ENCODE measurements at regions not wholly inside any gene's neighbourhood (a gene's known extent, or its start where the extent isn't known, plus 50 kb on each side); places are given as distances from the start of the nearest gene placed in this dataset.

DNA sequence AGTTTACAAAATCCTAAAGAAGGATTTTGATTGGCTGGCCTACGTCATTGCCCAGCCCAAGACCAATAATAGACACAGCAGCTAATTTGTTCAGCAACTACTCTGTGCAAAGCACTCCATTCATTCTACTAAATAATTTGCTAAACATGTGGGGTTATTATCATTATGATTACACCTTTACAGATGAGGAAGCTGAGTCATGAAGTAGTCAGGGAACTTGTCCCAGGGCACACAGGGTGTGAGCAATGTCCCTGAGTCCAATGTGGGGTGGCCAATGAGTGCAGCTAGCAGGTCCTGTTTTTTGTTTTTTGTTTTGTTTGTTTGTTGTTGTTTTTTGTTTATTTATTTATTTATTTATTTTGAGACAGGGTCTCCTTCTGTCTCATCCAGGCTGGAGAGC lies 183.6 kb downstream of the ABHD5 start:
- H3K9me3 ChIP-seq (ENCODE audit: control insufficient read depth, insufficient read depth, low read length), result no peaks in the 10 kb centered on the region
- H3K4me3 ChIP-seq (ENCODE audit: low read length), result no peak overlapping the region
- DNase-seq (ENCODE audit: low read depth, low spot score), result no peak
- H3K27me3 ChIP-seq (ENCODE audit: control insufficient read depth, insufficient read depth, low read length), result no peaks in the 10 kb centered on the region
- peaks cover 5% of the 10 kb centered on the region for H3K4me1 ChIP-seq (ENCODE audit: control insufficient read depth, insufficient read depth, low read length)
- no CpG with 5 or more reads among the region's 1 CpG for WGBS (ENCODE audit: insufficient coverage, insufficient read length)
- H3K36me3 ChIP-seq (ENCODE audit: control insufficient read depth, insufficient read depth, low read length), result no peaks in the 10 kb centered on the region
- no peak overlapping the region for H3K27ac ChIP-seq (ENCODE audit: low read length)

- no peaks in the 10 kb centered on the region for H3K27me3 ChIP-seq (ENCODE audit: control insufficient read depth, insufficient read depth, low read length)
- H3K36me3 ChIP-seq (ENCODE audit: control insufficient read depth, insufficient read depth, low read length), result no peaks in the 10 kb centered on the region
- no peak overlapping the region for H3K27ac ChIP-seq (ENCODE audit: low read length)
- no peak overlapping the region for H3K4me3 ChIP-seq (ENCODE audit: low read length)
- no peak for DNase-seq (ENCODE audit: low read depth, low spot score)
- no peaks in the 10 kb centered on the region for H3K9me3 ChIP-seq (ENCODE audit: control insufficient read depth, insufficient read depth, low read length)
- peaks cover 5% of the 10 kb centered on the region for H3K4me1 ChIP-seq (ENCODE audit: control insufficient read depth, insufficient read depth, low read length)
- no CpG with 5 or more reads among the region's 1 CpG for WGBS (ENCODE audit: insufficient coverage, insufficient read length)
Measured at GRCh38 chr3:43874731-43875130, 184.0 kb downstream of the ABHD5 start.

DNA sequence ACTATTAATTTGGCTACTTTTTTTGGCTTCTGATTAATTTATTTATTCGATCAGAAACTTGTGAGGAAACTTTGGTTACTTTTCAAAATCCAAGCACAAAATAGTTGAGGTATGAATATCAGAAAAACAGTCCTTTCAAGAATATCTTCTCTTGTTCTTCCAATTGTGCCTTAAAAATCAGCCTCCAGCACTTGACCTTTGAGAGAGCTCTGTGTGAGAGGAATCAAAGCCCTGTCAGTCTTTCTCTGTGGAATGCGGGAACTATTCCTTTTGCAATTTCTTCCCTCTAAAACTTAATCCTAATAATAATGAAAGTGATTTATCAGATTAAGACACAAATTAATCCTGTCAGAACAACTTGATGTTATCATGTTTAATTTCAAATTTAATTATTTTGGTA lies 185.9 kb downstream of the ABHD5 start:
- H3K36me3 ChIP-seq (ENCODE audit: control insufficient read depth, insufficient read depth, low read length), result no peaks in the 10 kb centered on the region
- WGBS (ENCODE audit: insufficient coverage, insufficient read length), result no CpG with 5 or more reads among the region's 2 CpGs
- peaks cover 5% of the 10 kb centered on the region for H3K4me1 ChIP-seq (ENCODE audit: control insufficient read depth, insufficient read depth, low read length)
- H3K27ac ChIP-seq (ENCODE audit: low read length), result no peak overlapping the region
- no peak for DNase-seq (ENCODE audit: low read depth, low spot score)
- H3K9me3 ChIP-seq (ENCODE audit: control insufficient read depth, insufficient read depth, low read length), result no peaks in the 10 kb centered on the region
- no peaks in the 10 kb centered on the region for H3K27me3 ChIP-seq (ENCODE audit: control insufficient read depth, insufficient read depth, low read length)
- H3K4me3 ChIP-seq (ENCODE audit: low read length), result no peak overlapping the region

- Histone ChIP-seq H3K27me3 (ENCODE audit: control insufficient read depth, insufficient read depth, low read length) (no peaks in the 10 kb centered on the region), H3K4me1 (ENCODE audit: control insufficient read depth, insufficient read depth, low read length) (peaks cover 1% of the 10 kb centered on the region), H3K27ac (ENCODE audit: low read length) (no peak overlapping the region), H3K4me3 (ENCODE audit: low read length) (no peak overlapping the region), H3K9me3 (ENCODE audit: control insufficient read depth, insufficient read depth, low read length) (no peaks in the 10 kb centered on the region), H3K36me3 (ENCODE audit: control insufficient read depth, insufficient read depth, low read length) (no peaks in the 10 kb centered on the region)
- DNase-seq (ENCODE audit: low read depth, low spot score), result peak; percentile 77
- no CpG with 5 or more reads among the region's 4 CpGs for WGBS (ENCODE audit: insufficient coverage, insufficient read length)
Measured at GRCh38 chr3:43879166-43879565, 188.4 kb downstream of the ABHD5 start.

DNA sequence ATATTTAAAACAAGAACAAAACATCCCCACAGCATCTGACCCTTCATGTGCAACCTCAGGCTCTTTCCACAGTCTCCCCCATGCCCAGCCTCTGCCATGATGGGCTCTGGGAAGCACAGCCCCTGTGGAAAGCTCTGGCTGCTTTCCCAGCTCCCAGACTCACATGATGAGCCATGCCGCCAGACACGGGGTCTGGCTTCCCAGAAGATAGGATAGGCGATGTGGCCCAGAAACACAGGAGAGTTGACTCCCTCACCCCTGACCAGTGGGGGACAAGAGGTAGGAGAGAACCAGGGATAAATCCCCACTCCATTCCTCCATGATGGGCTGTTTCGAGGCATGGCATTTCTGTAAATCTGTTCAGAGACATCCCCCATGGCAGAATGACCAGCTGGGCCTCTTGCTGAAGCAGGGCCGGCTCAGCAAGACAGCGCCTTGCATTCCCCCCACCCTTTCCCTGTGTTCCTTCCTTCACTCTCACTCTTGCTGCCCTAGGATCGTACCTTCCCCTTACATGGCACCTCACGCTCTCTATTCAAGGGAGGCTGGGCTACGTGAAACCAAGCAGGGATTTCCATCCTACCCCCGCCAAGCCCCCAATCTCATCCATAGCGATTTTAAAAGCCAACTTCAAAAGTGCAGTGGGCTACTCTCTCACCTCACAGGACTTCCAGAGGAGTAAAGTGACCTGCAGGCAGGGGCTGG lies 192.4 kb downstream of the ABHD5 start:
- WGBS (ENCODE audit: insufficient coverage, insufficient read length), result no CpG with 5 or more reads among the region's 11 CpGs
- H3K4me1 ChIP-seq (ENCODE audit: control insufficient read depth, insufficient read depth, low read length), result no peaks in the 10 kb centered on the region
- DNase-seq (ENCODE audit: low read depth, low spot score), result no peak
- H3K4me3 ChIP-seq (ENCODE audit: low read length), result no peak overlapping the region
- H3K9me3 ChIP-seq (ENCODE audit: control insufficient read depth, insufficient read depth, low read length), result no peaks in the 10 kb centered on the region
- no peaks in the 10 kb centered on the region for H3K27me3 ChIP-seq (ENCODE audit: control insufficient read depth, insufficient read depth, low read length)
- H3K27ac ChIP-seq (ENCODE audit: low read length), result no peak overlapping the region
- H3K36me3 ChIP-seq (ENCODE audit: control insufficient read depth, insufficient read depth, low read length), result no peaks in the 10 kb centered on the region

GRCh38 chr3:43883729-43884396 lies 193.1 kb downstream of the ABHD5 start:
- no peak for DNase-seq (ENCODE audit: low read depth, low spot score)
- Histone ChIP-seq H3K9me3 (ENCODE audit: control insufficient read depth, insufficient read depth, low read length) (no peaks in the 10 kb centered on the region), H3K4me1 (ENCODE audit: control insufficient read depth, insufficient read depth, low read length) (no peaks in the 10 kb centered on the region), H3K36me3 (ENCODE audit: control insufficient read depth, insufficient read depth, low read length) (no peaks in the 10 kb centered on the region), H3K27me3 (ENCODE audit: control insufficient read depth, insufficient read depth, low read length) (no peaks in the 10 kb centered on the region), H3K4me3 (ENCODE audit: low read length) (no peak overlapping the region), H3K27ac (ENCODE audit: low read length) (no peak overlapping the region)
- WGBS (ENCODE audit: insufficient coverage, insufficient read length), result no CpG with 5 or more reads among the region's 10 CpGs

DNA sequence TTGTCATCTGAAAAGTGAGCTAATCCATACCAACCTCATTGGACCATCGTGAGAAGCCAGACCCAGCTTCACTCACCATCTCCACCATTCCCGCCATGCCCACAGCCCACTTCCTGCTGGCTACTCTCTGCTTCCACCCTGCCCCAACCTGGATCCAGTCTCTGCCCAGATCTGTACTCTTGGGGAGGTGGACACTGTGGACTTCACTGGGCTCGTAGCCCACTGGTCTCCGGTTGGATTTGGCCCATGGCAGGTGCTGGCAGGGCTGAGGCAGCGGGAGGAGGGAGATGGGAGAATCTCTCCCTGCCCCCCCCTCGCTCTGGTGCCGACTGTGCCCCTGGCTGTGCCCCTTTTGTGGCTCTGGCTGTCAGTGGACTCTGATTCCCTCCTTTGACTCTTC lies 193.8 kb downstream of the ABHD5 start:
- WGBS (ENCODE audit: insufficient coverage, insufficient read length), result no CpG with 5 or more reads among the region's 7 CpGs
- Histone ChIP-seq H3K36me3 (ENCODE audit: control insufficient read depth, insufficient read depth, low read length) (no peaks in the 10 kb centered on the region), H3K4me3 (ENCODE audit: low read length) (no peak overlapping the region), H3K9me3 (ENCODE audit: control insufficient read depth, insufficient read depth, low read length) (no peaks in the 10 kb centered on the region), H3K27ac (ENCODE audit: low read length) (no peak overlapping the region), H3K4me1 (ENCODE audit: control insufficient read depth, insufficient read depth, low read length) (no peaks in the 10 kb centered on the region), H3K27me3 (ENCODE audit: control insufficient read depth, insufficient read depth, low read length) (no peaks in the 10 kb centered on the region)
- no peak for DNase-seq (ENCODE audit: low read depth, low spot score)

GRCh38 chr3:43885908-43886618 lies 195.3 kb downstream of the ABHD5 start:
- Histone ChIP-seq H3K4me1 (ENCODE audit: control insufficient read depth, insufficient read depth, low read length) (no peaks in the 10 kb centered on the region), H3K36me3 (ENCODE audit: control insufficient read depth, insufficient read depth, low read length) (no peaks in the 10 kb centered on the region), H3K27me3 (ENCODE audit: control insufficient read depth, insufficient read depth, low read length) (no peaks in the 10 kb centered on the region), H3K4me3 (ENCODE audit: low read length) (no peak overlapping the region), H3K9me3 (ENCODE audit: control insufficient read depth, insufficient read depth, low read length) (no peaks in the 10 kb centered on the region), H3K27ac (ENCODE audit: low read length) (no peak overlapping the region)
- DNase-seq (ENCODE audit: low read depth, low spot score), result no peak
- WGBS (ENCODE audit: insufficient coverage, insufficient read length), result no CpG with 5 or more reads among the region's 3 CpGs

DNA sequence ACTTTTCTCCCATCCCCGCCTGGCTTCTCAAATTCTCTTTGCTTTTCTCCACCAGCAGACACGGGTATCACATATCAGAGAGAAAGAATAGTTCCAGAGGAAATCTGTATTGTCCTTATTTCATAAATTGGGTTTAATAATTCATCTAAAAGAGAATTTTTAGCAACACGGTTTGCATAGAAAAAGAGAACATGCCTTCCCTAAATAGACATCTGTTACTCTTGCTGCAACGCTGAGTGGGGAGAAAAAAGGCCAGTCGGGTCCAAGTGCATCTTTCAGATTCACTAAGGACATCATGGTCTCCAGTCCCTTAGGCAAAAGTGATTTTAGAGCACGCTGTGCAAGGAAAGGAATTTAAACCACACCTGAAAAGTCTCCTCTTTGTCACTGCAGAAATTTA lies 201.3 kb downstream of the ABHD5 start:
- no CpG with 5 or more reads among the region's 6 CpGs for WGBS (ENCODE audit: insufficient coverage, insufficient read length)
- Histone ChIP-seq H3K36me3 (ENCODE audit: control insufficient read depth, insufficient read depth, low read length) (no peaks in the 10 kb centered on the region), H3K9me3 (ENCODE audit: control insufficient read depth, insufficient read depth, low read length) (no peaks in the 10 kb centered on the region), H3K4me1 (ENCODE audit: control insufficient read depth, insufficient read depth, low read length) (no peaks in the 10 kb centered on the region), H3K4me3 (ENCODE audit: low read length) (no peak overlapping the region), H3K27ac (ENCODE audit: low read length) (no peak overlapping the region), H3K27me3 (ENCODE audit: control insufficient read depth, insufficient read depth, low read length) (no peaks in the 10 kb centered on the region)
- no peak for DNase-seq (ENCODE audit: low read depth, low spot score)

DNA sequence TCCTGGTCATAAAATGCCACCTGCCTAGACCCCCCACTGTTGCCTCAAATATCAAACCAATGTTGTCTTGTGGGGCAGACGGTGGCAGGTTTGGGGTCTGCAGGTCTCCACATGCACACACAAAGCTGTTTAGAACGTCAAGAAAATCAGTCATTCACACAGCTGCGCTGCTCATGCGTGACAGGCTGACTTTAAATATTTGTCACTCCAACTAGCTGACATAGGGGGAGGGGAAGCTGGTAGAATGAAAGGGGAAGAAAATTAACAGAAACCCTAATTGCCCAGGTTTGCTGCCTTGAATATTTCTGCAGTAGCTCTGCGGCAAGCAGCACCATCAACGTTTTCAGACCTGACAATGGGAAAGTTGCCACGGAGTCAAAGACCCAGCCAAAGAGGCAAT lies 201.8 kb downstream of the ABHD5 start:
- Histone ChIP-seq H3K27me3 (ENCODE audit: control insufficient read depth, insufficient read depth, low read length) (no peaks in the 10 kb centered on the region), H3K4me1 (ENCODE audit: control insufficient read depth, insufficient read depth, low read length) (no peaks in the 10 kb centered on the region), H3K27ac (ENCODE audit: low read length) (no peak overlapping the region), H3K36me3 (ENCODE audit: control insufficient read depth, insufficient read depth, low read length) (no peaks in the 10 kb centered on the region), H3K4me3 (ENCODE audit: low read length) (no peak overlapping the region), H3K9me3 (ENCODE audit: control insufficient read depth, insufficient read depth, low read length) (no peaks in the 10 kb centered on the region)
- DNase-seq (ENCODE audit: low read depth, low spot score), result no peak
- no CpG with 5 or more reads among the region's 7 CpGs for WGBS (ENCODE audit: insufficient coverage, insufficient read length)

Measured in iPS DF 6.9 (cell line).